Fibroblast of lung (primary cell): ENCODE measurements at regions not wholly inside any gene's neighbourhood (a gene's known extent, or its start where the extent isn't known, plus 50 kb on each side); places are given as distances from the start of the nearest gene placed in this dataset.

ENCODE experiments used
- DNase-seq, 2 donors: peaks; one replicate each; pipeline versions ENCODE4 v3.0.0 to v3.0.0-alpha.2; 2010; ENCODE audit warnings: low read depth in 2 of 2
- H2AFZ ChIP-seq: 2 replicates; pipeline ENCODE4 v1.5.1; 2012; ENCODE audit warnings: low read length, control low read depth, inconsistent platforms
- H3K27ac ChIP-seq: 2 replicates; pipeline ENCODE4 v1.5.1; 2011; ENCODE audit warnings: low read length, control low read depth; ENCODE audit not compliant: insufficient read depth
- H3K27me3 ChIP-seq: 2 replicates; pipeline ENCODE4 v1.5.1; 2011; ENCODE audit warnings: mild to moderate bottlenecking, low read length; ENCODE audit not compliant: control insufficient read depth, insufficient read depth
- H3K36me3 ChIP-seq: 2 replicates; pipeline ENCODE4 v1.5.1; 2011; ENCODE audit warnings: low read length; ENCODE audit not compliant: control insufficient read depth, insufficient read depth
- H3K4me1 ChIP-seq: 2 replicates; pipeline ENCODE4 v1.5.1; 2011; ENCODE audit warnings: low read length; ENCODE audit not compliant: control insufficient read depth, insufficient read depth; ENCODE audit errors: extremely low read depth
- H3K4me2 ChIP-seq: 2 replicates; pipeline ENCODE4 v1.5.1; 2011; ENCODE audit warnings: low read length, control low read depth; ENCODE audit not compliant: insufficient read depth; ENCODE audit errors: extremely low read depth
- H3K4me3 ChIP-seq, 4 experiments: fragments of 200-600 bp in 1 of 4; sonication (generic) in 1 of 4; replicated peaks in 1 of 4; 2 replicates each; pipeline ENCODE4 v1.5.1; 2011 to 2016; ENCODE audit warnings: low read length in 4 of 4, low read depth in 3 of 4, mild to moderate bottlenecking in 3 of 4, control low read depth in 2 of 4, inconsistent platforms in 1 of 4, mixed read lengths in 1 of 4; ENCODE audit not compliant: insufficient read depth in 1 of 4; ENCODE audit errors: control extremely low read depth in 1 of 4
- H3K79me2 ChIP-seq: 2 replicates; pipeline ENCODE4 v1.5.1; 2012; ENCODE audit warnings: mild to moderate bottlenecking, low read length, inconsistent platforms; ENCODE audit not compliant: control insufficient read depth, insufficient read depth
- H3K9ac ChIP-seq: 2 replicates; pipeline ENCODE4 v1.5.1; 2011; ENCODE audit warnings: mild to moderate bottlenecking, low read length, control low read depth; ENCODE audit not compliant: insufficient read depth
- H3K9me3 ChIP-seq: 2 replicates; pipeline ENCODE4 v1.5.1; 2012; ENCODE audit warnings: low read depth, low read length; ENCODE audit not compliant: control insufficient read depth, insufficient read depth
- H4K20me1 ChIP-seq: 2 replicates; pipeline ENCODE4 v1.5.1; 2011; ENCODE audit warnings: low read length; ENCODE audit not compliant: control insufficient read depth, insufficient read depth; ENCODE audit errors: extremely low read depth
- CTCF ChIP-seq, 2 donors: IDR thresholded peaks in 1 of 2; conservative IDR thresholded peaks in 1 of 2; 1 replicate in 1 of 2; 2 replicates in 1 of 2; pipeline ENCODE4 v1.5.1; 2011 to 2012; ENCODE audit warnings: low read length in 2 of 2, control low read depth in 1 of 2, inconsistent platforms in 1 of 2, low read depth in 1 of 2, mild to moderate bottlenecking in 1 of 2
- EZH2 ChIP-seq: IDR thresholded peaks from 2 replicates; pipeline ENCODE4 v1.5.1; 2012; ENCODE audit warnings: low read length, control low read depth, mild to moderate bottlenecking; ENCODE audit errors: missing control alignments

- H3K36me3 ChIP-seq = no peaks in the 10 kb centered on the region
- H2AFZ ChIP-seq = no peak overlapping the region
- no peak overlapping the region for H3K4me2 ChIP-seq
- no peaks in the 10 kb centered on the region for H3K4me1 ChIP-seq
- H3K9ac ChIP-seq = no peak overlapping the region
- H3K27me3 ChIP-seq = no peaks in the 10 kb centered on the region
- no peaks in the 10 kb centered on the region for H3K79me2 ChIP-seq
- peaks cover 2% of the 10 kb centered on the region for H4K20me1 ChIP-seq
- H3K27ac ChIP-seq = no peak overlapping the region
- TF ChIP-seq EZH2 = no peak
- no peak for TF ChIP-seq CTCF (conservative IDR thresholded peaks at IDR 0.05 in 1 of 2, IDR thresholded peaks at IDR 0.05 in 1 of 2; ENCODE audit: low read depth in 1 of 2, low read length in 2 of 2)
- DNase-seq = no peak
- no peak overlapping the region for H3K4me3 ChIP-seq
- no peaks in the 10 kb centered on the region for H3K9me3 ChIP-seq
These were observed 393.7 kb upstream of the ADAMTS9 start for GRCh38 chr3:65081536-65081935.

- Histone ChIP-seq H3K9ac (no peak overlapping the region), H3K4me3 (no peak overlapping the region), H3K36me3 (no peaks in the 10 kb centered on the region), H3K4me1 (no peaks in the 10 kb centered on the region), H3K79me2 (no peaks in the 10 kb centered on the region), H3K27ac (no peak overlapping the region), H3K9me3 (no peaks in the 10 kb centered on the region), H3K4me2 (no peak overlapping the region), H2AFZ (no peak overlapping the region), H4K20me1 (peaks cover 2% of the 10 kb centered on the region), H3K27me3 (no peaks in the 10 kb centered on the region)
- TF ChIP-seq EZH2 = no peak
- no peak for TF ChIP-seq CTCF (conservative IDR thresholded peaks at IDR 0.05 in 1 of 2, IDR thresholded peaks at IDR 0.05 in 1 of 2; ENCODE audit: low read depth in 1 of 2, low read length in 2 of 2)
- no peak for DNase-seq
These were observed 392.6 kb upstream of the ADAMTS9 start for GRCh38 chr3:65080432-65080831.

GRCh38 chr3:65079560-65079959 is 391.8 kb upstream of the ADAMTS9 start:
- Histone ChIP-seq H3K36me3 (no peaks in the 10 kb centered on the region), H3K4me3 (no peak overlapping the region), H3K4me1 (no peaks in the 10 kb centered on the region), H4K20me1 (peaks cover 2% of the 10 kb centered on the region), H3K9me3 (no peaks in the 10 kb centered on the region), H2AFZ (no peak overlapping the region), H3K27ac (no peak overlapping the region), H3K4me2 (no peak overlapping the region), H3K27me3 (no peaks in the 10 kb centered on the region), H3K79me2 (no peaks in the 10 kb centered on the region), H3K9ac (no peak overlapping the region)
- no peak for TF ChIP-seq EZH2
- TF ChIP-seq CTCF (conservative IDR thresholded peaks at IDR 0.05 in 1 of 2, IDR thresholded peaks at IDR 0.05 in 1 of 2; ENCODE audit: low read depth in 1 of 2, low read length in 2 of 2) = no peak
- DNase-seq = no peak
